Endothelial cell of umbilical vein (primary cell): ENCODE measurements at regions not wholly inside any gene's neighbourhood (a gene's known extent, or its start where the extent isn't known, plus 50 kb on each side); places are given as distances from the start of the nearest gene placed in this dataset.

Experiments
- BruUV-seq: library from RNA; stranded (reverse); fragments of 400-500 nt; replicated peaks from 2 replicates; lab custom pipeline; 2021; lab: Mats Ljungman, UMichigan
- CTCF ChIA-PET: fragments of 300-600, 350-600 bp; sonication (Branson Sonifier 250); formaldehyde crosslinking; loops from one replicate; lab custom pipeline; 2021; ENCODE audit warnings: antibody characterized with exemption, inconsistent platforms; lab: Charles Lee
- POLR2A ChIA-PET: fragments of 300-600, 350-600 bp; sonication (Branson Sonifier 250); formaldehyde crosslinking; loops from one replicate; lab custom pipeline; 2021; ENCODE audit warnings: antibody characterized with exemption, inconsistent platforms; lab: Charles Lee
- DNase-seq: peaks from one replicate; pipeline ENCODE4 v3.0.0-alpha.2; 2011; ENCODE audit warnings: low read depth, low spot score
- FAIRE-seq: peaks from 2 replicates; lab custom pipeline; 2011; peaks lifted over from hg19 to GRCh38; lab: Jason Lieb, UNC
- H2AFZ ChIP-seq: 2 replicates; pipeline ENCODE4 v1.6.0; 2012; ENCODE audit warnings: low read depth, low read length, control low read depth, inconsistent platforms
- H3K27ac ChIP-seq: 2 replicates; pipeline ENCODE4 v1.5.1; 2011; ENCODE audit warnings: low read depth, mild to moderate bottlenecking, control low read depth, low read length, moderate library complexity; ENCODE audit not compliant: insufficient read depth
- H3K27me3 ChIP-seq, 2 experiments: 2 replicates each; pipeline versions ENCODE4 v1.6.0 to v1.6.1; 2011; ENCODE audit warnings: low read length in 2 of 2, mixed read lengths in 1 of 2; ENCODE audit not compliant: control insufficient read depth in 2 of 2, insufficient read depth in 2 of 2
- H3K36me3 ChIP-seq, 2 experiments: 2 replicates in 1 of 2; 3 replicates in 1 of 2; pipeline ENCODE4 v1.5.1; 2011; ENCODE audit warnings: low read length in 2 of 2, mild to moderate bottlenecking in 1 of 2, moderate library complexity in 1 of 2; ENCODE audit not compliant: control insufficient read depth in 2 of 2, insufficient read depth in 2 of 2; ENCODE audit errors: extremely low read depth in 1 of 2
- H3K4me1 ChIP-seq: 3 replicates; pipeline ENCODE4 v1.5.1; 2011; ENCODE audit warnings: mild to moderate bottlenecking, low read length; ENCODE audit not compliant: control insufficient read depth, insufficient read depth; ENCODE audit errors: extremely low read depth
- H3K4me2 ChIP-seq: 2 replicates; pipeline ENCODE4 v1.6.1; 2011; ENCODE audit warnings: low read length, control low read depth, mixed read lengths; ENCODE audit not compliant: insufficient read depth
- H3K4me3 ChIP-seq, 3 experiments: fragments of 200-600 bp in 1 of 3; sonication (generic), shearing (Covaris generic) in 1 of 3; replicated peaks in 1 of 3; 2 replicates each; pipeline ENCODE4 v1.5.1; 2011 to 2016; ENCODE audit warnings: control low read depth in 3 of 3, low read length in 3 of 3, mild to moderate bottlenecking in 2 of 3, inconsistent platforms in 1 of 3, low read depth in 1 of 3, moderate library complexity in 1 of 3; ENCODE audit not compliant: insufficient read depth in 1 of 3
- H3K79me2 ChIP-seq: 2 replicates; pipeline ENCODE4 v1.6.0; 2012; ENCODE audit warnings: low read length, inconsistent platforms; ENCODE audit not compliant: control insufficient read depth, insufficient read depth
- H3K9ac ChIP-seq: replicated peaks from 2 replicates; pipeline ENCODE3; 2011; ENCODE audit warnings: low read length, control low read depth; ENCODE audit not compliant: insufficient read depth; ENCODE audit errors: extremely low read depth
- H3K9me1 ChIP-seq: replicated peaks from 3 replicates; pipeline ENCODE4 v1.6.0; 2011; ENCODE audit warnings: mild to moderate bottlenecking, low read length; ENCODE audit not compliant: control insufficient read depth, insufficient read depth; ENCODE audit errors: extremely low read depth
- H3K9me3 ChIP-seq: replicated peaks from 2 replicates; pipeline ENCODE4 v1.5.1; 2012; ENCODE audit warnings: low read length, inconsistent platforms; ENCODE audit not compliant: control insufficient read depth, insufficient read depth
- H4K20me1 ChIP-seq: replicated peaks from 2 replicates; pipeline ENCODE3; 2011; ENCODE audit warnings: mild to moderate bottlenecking, low read length; ENCODE audit not compliant: control insufficient read depth, insufficient read depth; ENCODE audit errors: extremely low read depth
- MYC ChIP-seq: IDR thresholded peaks from one replicate; pipeline ENCODE4 v1.6.1; 2011; ENCODE audit warnings: mild to moderate bottlenecking, low read depth, low read length
- POLR2A ChIP-seq: IDR thresholded peaks from 2 replicates; pipeline ENCODE4 v1.6.1; 2012; ENCODE audit warnings: low read depth, mild to moderate bottlenecking, control low read depth, low read length
- dilution Hi-C: fragments of 300-500 bp; cut with MboI; formaldehyde crosslinking; loops from one replicate; pipeline ENCODE4 v1.15.0; 2019; ENCODE audit warnings: low sequenced_read_pairs; ENCODE audit not compliant: extremely low pct_ligation_motif_present
- intact Hi-C: fragments of 100-400 bp; cut with micrococcal nuclease; formaldehyde crosslinking; loops from one replicate; pipeline ENCODE4 v1.10.0; 2022

DNA sequence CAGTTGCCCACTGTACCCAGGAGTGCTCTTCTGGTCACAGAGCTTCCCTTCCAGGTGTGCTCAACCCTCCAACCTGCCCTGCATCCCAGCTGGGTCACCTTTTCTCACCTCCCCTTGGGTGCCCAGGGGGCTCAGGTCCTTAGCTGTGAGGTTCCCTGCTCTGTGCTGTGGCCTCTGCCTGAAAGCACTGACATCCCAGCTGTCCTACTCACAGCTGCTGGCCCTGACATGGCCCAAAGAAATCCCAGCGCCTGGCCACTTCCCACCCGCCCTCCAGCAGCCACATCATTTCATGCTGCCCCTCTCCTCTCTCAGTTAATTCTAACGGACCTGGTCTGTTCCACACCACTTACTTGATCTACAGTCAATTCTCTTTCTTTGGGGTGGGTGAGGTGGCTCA, 79.9 kb downstream of the ISG20 start:
- no peak overlapping the region for H2AFZ ChIP-seq
- no peaks in the 10 kb centered on the region for H3K4me1 ChIP-seq
- dilution Hi-C loops: no loop called here
- no peak for TF ChIP-seq MYC
- H4K20me1 ChIP-seq: no peaks in the 10 kb centered on the region
- no peaks in the 10 kb centered on the region for H3K9me3 ChIP-seq
- H3K4me3 ChIP-seq: no peak overlapping the region
- no peaks in the 10 kb centered on the region for H3K27me3 ChIP-seq
- ChIA-PET POLR2A (no interaction called here), CTCF (interaction anchor here (1.0 kb wide), 1 partner anchor 10 kb away, joined by 3 read pairs; no protein-coding TSS in a partner anchor)
- no peak for FAIRE-seq
- H3K27ac ChIP-seq: no peak overlapping the region
- no peaks in the 10 kb centered on the region for H3K9me1 ChIP-seq
- intact Hi-C loops: no loop called here
- no peak for DNase-seq
- H3K36me3 ChIP-seq: no peaks in the 10 kb centered on the region
- H3K4me2 ChIP-seq: no peak overlapping the region
- no peak overlapping the region for H3K9ac ChIP-seq
- no peaks in the 10 kb centered on the region for H3K79me2 ChIP-seq
- BruUV-seq: no TSS peak

DNA sequence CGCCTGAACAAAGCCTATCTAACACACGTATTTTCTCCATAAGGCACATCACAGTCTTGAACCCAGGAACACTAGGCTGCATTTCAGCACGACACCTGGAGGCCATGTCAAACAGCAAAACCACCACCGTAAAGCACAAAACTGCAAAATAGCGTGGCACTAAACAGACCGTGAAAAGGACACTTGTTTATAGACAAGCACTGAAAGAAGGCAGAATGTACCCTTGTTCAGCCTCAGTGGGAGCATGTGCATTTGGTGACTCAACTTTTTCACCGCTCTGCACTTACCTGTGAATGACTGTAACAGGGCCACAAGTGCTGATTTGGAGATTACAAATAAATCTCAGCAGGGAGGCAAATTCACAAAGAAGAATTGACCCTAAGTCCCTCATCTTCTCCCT, 80.8 kb downstream of the ISG20 start:
- Histone ChIP-seq H3K79me2 (no peaks in the 10 kb centered on the region), H3K36me3 (no peaks in the 10 kb centered on the region), H3K4me3 (no peak overlapping the region), H3K27me3 (no peaks in the 10 kb centered on the region), H3K4me2 (no peak overlapping the region), H2AFZ (no peak overlapping the region), H3K4me1 (no peaks in the 10 kb centered on the region), H3K27ac (no peak overlapping the region), H3K9me1 (no peaks in the 10 kb centered on the region), H3K9me3 (no peaks in the 10 kb centered on the region), H4K20me1 (no peaks in the 10 kb centered on the region), H3K9ac (no peak overlapping the region)
- no TSS peak for BruUV-seq
- dilution Hi-C loops (no loop called here), intact Hi-C loops (no loop called here)
- no peak for FAIRE-seq
- DNase-seq: no peak
- POLR2A ChIA-PET: no interaction called here
- TF ChIP-seq POLR2A: no peak
- CTCF ChIA-PET: no interaction called here
